IPS-NIHi11 (cell line): ENCODE measurements at regions not wholly inside any gene's neighbourhood (a gene's known extent, or its start where the extent isn't known, plus 50 kb on each side); places are given as distances from the start of the nearest gene placed in this dataset.
"Not testable (repeated sequence)": the region's sequence is repeated elsewhere in the genome, so short reads cannot be mapped to it uniquely, and the experiment has no call there.

Experiments
- DNase-seq: peaks from one replicate; pipeline ENCODE4 v3.0.0; 2012; ENCODE audit warnings: mixed read lengths, low spot score

GRCh38 chr21:20108976-20109540, 889.2 kb upstream of the NCAM2 start:
- DNase-seq, result no peak

GRCh38 chr21:20110368-20110767, 887.8 kb upstream of the NCAM2 start:
- DNase-seq, result no peak

DNA sequence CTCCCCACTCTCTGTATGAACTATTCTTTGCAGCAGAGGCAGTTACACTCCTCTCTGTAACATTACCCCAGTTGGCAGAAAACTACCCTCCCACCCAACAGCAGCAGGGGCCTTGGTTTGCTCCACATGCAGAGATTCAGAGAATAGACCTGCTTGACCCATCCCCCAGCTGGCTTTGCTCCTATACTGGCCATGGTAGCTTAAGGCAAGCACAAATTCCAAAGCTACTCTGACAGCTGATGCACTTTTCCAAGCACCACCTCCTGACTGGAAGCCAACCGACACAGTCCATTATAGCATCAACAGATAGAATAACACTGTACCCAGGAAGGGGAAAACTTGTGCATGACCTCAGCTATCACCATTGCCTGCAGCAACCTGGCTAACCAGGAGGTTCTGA, 846.5 kb upstream of the NCAM2 start:
- no peak for DNase-seq

DNA sequence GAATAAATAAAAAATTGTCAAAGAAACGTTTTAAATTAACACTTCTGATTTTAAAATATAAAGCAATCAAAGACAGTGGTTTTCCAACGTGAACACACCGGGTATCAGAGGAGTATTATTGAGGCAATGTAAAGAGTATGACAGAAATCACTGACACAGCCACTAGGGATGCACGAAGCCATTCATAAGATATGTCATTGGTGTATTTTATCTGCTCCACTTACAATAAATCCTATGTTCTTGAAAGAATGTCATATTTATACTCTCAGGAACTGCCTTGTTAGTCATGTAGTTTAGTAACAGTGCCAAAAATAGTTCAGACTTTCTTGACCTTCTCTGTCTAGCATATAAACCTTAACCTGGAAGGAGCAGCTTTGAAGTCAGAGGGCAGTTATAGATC, 835.0 kb upstream of the NCAM2 start:
- no peak for DNase-seq

GRCh38 chr21:20167059-20167458, 831.1 kb upstream of the NCAM2 start:
- no peak for DNase-seq

DNA sequence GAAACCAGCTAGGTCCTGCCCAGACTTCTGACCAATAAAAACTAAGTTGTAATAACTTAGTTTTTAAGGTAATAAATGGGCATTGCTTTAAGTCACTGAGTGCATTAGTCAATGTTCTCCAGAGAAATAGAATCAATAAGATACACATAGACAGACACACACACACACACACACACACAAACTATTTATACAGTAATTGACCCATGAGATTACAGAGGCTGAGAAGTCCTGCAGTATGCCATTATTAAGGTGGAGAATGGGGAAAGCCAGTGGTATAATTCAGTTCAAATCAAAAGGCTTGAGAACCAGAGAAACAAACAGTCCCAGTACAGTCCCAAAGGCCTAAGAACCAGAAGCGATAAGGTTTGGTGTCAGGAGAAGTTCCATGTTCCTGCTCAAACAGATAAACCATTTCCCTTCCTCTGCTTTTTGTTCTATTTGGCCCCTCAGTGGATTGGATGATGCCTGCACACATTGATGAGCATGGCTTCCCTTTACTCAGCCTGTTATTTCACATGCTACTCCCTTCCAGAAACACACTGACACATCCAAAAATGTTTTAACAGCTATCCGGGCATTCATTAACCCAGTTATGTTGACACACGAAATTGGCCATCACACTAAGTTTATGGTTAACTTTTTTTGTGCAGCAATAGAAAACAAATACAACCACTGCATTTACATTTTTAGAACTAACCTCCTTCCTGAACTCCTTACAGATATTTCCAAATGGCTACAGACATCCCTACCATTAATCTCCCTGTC, 828.2 kb upstream of the NCAM2 start:
- no peak for DNase-seq

GRCh38 chr21:20186186-20186585, 812.0 kb upstream of the NCAM2 start:
- no peak for DNase-seq

- DNase-seq, result no peak
Measured at GRCh38 chr21:20187028-20187427, 811.2 kb upstream of the NCAM2 start.

GRCh38 chr21:20201323-20201722, 796.9 kb upstream of the NCAM2 start:
- not testable (repeated sequence) for DNase-seq

GRCh38 chr21:20207335-20207734, 790.9 kb upstream of the NCAM2 start:
- DNase-seq, result no peak

- no peak for DNase-seq
Measured at GRCh38 chr21:20215959-20216358, 782.2 kb upstream of the NCAM2 start.

- DNase-seq, result no peak
Measured at GRCh38 chr21:20220586-20220985, 777.6 kb upstream of the NCAM2 start.

DNA sequence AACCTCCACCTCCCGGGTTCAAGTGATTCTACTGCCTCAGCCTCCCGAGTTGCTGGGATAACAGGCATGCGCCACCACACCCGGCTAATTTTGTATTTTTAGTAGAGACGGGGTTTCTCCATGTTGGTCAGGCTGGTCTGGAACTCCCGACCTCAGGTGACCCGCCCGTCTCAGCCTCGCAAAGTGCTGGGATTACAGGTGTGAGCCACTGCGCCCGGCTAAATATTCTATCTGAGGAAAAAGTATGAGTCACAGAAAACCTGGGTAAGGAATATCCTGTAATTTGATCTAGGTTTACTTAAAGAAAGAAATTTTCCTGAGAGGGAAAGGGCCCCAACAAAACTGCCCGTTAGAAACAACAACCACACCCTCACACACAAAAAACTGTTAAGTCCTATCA, 776.2 kb upstream of the NCAM2 start:
- not testable (repeated sequence) for DNase-seq

GRCh38 chr21:20236649-20237048, 761.6 kb upstream of the NCAM2 start:
- not testable (repeated sequence) for DNase-seq

DNA sequence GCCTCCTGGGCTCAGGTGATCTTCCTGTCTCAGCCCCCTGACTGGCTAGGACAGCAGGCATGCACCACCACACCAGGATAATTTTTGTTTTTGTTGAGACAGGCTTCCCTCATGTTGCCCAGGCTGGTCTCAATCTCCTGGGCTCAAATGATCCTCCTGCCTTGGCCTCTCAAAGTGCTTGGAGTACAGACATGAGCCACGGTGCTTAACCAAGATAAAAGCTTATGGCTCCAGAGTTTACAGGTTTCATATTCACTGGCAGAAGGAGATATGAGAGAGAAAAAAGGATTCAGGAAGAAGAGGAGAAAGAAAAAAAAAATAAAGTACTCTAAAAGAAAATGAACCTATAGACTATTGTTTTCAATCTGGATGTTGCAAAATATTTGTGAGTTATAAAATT, 748.8 kb upstream of the NCAM2 start:
- DNase-seq, result no peak

DNA sequence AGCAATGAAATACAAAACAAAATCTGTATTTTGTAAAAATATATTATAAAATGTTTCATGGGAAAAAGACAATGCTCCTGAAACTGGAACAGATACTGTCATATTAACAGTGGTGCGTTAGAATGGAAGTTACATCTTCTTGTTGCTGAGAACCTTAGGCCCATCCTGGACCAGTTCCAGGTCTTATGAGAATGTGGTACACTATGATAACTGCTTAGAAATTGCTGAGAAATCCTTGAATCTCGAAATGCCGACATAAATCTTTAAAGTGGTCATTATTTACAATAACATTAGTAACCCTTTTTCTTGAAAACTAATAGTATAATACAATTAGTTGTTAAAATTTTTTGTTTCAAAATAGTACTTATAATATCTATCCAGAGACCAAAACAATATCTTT, 747.9 kb upstream of the NCAM2 start:
- no peak for DNase-seq

GRCh38 chr21:20253261-20253660, 744.9 kb upstream of the NCAM2 start:
- DNase-seq, result no peak

- no peak for DNase-seq
Measured at GRCh38 chr21:20254964-20255363, 743.2 kb upstream of the NCAM2 start.

GRCh38 chr21:20257052-20257740, 741.0 kb upstream of the NCAM2 start:
- no peak for DNase-seq

DNA sequence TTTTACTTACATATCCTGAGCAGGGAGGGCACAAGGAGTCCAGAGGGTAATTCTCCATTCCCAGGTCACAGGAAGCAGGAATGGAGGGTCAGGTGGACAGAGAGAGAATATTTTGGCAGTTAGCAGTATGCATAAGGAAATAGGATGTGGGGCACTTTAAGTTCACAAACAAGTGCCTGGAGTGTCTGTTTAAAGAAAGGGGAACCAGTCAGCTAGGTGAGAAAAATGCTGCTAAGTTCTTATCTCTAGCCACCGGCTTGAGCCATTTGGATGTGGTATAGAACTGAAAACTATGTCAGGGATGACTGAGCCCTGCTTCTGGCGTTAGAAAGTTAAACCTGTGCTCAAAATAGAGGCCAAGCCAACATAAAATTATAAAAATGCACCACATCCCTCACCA, 739.7 kb upstream of the NCAM2 start:
- no peak for DNase-seq

DNA sequence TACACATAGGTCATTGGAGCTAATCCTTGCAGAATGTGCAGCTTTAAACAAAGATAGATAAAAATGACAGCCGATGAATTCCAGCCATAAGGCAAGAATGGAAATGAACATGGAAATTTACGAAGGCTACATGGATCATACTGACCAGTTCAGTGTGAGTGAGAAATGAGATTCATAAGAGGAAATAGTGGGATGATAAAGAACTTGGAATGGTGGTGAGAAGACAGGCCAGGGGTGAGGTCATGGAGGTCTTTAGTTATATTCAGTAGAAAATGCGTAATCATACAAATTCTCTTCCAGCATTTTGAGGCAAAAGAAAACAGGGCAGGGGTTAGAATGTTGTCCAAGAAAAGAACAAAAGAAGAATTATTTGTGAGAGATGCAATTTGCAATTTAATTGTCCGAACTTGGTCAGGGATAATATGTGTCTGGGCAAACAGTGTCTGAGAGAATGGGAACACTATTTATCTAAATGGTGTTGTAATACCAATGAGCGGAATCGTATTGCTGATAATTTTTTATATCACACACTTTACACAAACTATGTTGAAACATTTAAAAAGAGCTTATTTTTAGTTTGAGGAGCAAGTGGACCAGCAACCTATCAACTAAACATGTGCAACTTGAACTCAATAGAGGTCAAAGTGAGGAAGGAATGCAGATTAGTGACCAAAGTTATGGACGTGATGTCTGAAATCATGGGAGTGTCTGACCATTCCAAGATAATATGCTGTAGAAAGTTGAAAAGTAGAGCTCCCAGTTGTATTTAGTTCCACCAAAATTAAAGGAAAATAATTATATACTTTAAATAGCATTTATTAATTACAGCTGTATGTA, 739.0 kb upstream of the NCAM2 start:
- DNase-seq, result no peak

- DNase-seq, result no peak
Measured at GRCh38 chr21:20260124-20260523, 738.1 kb upstream of the NCAM2 start.

DNA sequence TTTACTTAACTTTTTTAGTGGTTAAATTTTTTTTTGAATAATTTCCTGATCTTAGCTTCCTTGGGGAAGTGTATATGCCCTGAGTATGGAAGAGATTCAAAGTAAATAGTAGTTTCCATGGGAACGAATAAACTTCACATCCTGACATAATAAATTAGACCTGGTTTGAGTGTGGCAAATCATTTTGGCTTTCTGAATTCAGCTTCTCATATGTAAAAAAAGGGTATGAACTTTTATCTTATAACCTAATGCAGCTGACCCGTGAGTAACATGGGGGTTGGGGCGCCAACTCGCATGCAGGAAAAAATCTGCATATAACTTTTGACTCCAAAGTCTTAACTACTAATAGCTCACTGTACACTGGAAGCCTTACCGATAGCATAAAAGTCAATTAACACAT, 736.8 kb upstream of the NCAM2 start:
- DNase-seq, result no peak
